ENCODE measurements at regions not wholly inside any gene's neighbourhood (a gene's known extent, or its start where the extent isn't known, plus 50 kb on each side); places are given as distances from the start of the nearest gene placed in this dataset.

DNA sequence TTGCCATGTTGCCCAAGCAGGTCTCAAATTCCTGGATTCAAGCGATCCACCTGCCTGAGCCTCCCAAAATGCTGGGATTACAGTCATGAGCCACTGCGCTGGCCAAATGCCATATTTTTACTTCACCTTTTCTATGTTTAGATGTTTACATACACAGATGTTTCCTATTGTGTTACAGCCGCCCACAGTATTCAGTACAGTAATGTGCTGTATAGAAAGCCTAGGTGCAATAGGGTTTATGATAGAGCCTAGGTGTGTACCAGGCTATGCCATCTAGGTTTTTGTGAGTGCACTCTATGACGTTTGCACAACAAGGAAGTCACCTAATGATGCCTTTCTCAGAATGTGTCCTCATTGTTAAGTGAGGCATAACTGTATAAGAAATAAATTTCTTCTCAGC is 153.4 kb downstream of the CHRM3 start:
- no peak for DNase-seq

DNA sequence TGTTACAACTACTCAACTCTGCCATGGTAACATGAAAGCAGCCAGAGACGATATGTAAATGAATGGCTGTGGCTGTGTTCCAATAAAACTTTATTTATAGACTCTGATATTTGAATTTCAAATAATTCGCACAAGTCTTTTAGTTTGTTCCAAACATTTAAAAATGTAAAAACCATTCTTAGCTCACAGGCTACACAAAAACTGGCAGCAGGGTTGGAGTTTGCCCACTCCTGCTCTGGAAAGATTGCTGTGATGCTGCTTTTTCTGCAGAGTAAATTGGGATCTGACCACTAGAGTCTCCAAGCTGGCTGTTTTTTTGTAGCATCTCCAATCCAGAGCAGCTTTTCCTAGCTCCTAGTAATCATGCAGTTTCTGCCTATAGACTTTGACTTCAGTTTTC is 157.5 kb downstream of the CHRM3 start:
- DNase-seq: no peak

DNA sequence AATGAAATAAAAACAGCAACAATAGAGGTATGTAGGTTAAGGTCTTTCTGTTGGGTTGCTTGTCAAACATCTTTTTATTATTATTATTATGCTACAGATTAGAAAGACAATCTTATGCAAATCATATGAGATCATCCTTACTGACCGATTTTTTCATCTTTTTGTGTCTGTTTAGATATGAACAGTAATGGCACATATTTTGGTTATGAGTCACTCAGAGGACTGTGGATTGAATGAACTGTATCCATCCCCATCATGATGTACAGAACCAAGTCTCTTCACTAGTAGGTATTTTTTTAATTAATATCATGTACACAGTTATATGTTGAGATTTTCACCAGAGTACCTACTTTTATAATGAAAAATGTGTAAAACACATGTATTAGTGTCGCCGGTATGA is 159.1 kb downstream of the CHRM3 start:
- DNase-seq: no peak

DNA sequence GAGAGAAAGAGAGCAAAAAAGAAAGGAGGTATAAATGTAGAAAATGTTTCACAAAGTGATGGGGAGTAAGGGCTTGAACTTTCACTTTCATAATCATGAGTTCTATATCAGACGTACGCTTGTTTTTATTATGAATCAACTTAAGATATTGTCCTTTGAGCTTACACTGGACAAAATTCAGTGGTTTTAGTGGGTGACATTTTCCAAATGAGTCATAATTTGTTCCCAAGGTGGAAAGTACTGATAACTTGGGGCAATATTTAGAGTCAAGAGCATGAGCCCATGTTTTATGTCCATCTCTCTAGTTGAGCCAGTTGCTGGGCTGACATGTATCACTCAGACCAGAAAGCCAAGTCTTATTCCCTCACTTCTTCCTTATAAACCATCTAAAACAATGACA is 161.6 kb downstream of the CHRM3 start:
- no peak for DNase-seq

GRCh38 chr1:239550178-239550577 is 163.8 kb downstream of the CHRM3 start:
- no peak for DNase-seq

DNA sequence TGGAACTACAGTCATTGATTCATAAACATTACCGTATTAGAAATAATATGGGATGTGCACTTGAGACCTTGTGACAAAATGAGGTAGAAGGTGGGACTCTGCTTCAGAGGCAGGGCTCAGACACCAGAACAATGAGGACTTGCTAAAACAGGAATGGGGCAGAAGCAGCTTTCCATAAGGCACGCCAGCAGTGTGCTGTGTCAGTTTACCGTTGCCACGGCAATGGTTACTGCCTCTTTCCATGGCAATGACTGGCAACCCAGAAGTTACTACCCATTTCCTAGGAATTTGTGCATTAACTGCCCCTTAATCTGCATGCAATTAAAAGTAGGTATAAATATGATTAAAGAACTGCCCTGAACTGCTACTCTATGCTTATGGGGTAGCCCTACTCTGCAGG is 169.0 kb downstream of the CHRM3 start:
- no peak for DNase-seq

- no peak for DNase-seq
Observed at GRCh38 chr1:239558559-239558958, 172.2 kb downstream of the CHRM3 start.

DNA sequence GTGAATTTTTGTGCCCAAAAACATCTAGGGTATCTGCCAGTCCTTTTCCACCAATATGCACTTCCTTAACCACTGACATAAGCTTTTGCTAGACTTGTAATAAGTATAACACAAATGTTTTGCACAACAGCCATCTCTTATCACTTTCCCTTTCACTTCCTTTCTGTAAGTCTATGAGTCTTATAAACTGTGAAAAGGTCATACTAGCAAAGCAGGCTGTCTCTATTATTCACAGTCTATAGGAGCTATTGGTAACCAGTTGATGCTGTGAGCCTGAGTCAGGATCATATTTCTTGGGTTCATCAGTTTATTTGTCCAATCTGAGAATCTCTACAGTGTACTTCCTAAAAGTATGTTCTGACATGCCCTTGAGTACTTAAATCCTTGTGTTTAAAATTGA is 172.6 kb downstream of the CHRM3 start:
- DNase-seq: no peak

GRCh38 chr1:239560921-239561320 is 174.6 kb downstream of the CHRM3 start:
- no peak for DNase-seq

- DNase-seq: no peak
Observed at GRCh38 chr1:239562095-239562494, 175.7 kb downstream of the CHRM3 start.

DNA sequence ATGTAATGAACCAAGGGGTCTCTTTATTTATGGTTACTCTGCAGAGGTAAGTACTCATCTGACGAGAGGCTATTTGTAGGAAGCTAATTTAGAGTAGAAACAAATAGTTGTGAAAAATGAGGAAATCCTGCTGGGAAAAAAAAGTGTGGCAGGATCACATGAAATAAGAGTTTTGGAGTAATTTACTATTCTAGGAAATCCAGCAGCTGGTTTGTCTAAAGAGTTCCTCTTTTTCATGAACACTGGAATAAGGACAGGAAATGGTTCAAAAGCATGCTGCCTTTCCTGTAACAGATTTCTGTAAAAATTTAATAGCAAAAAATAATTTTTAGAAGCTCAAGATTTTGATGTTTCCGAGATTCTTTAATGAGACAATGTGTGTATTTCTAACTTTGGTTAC is 177.3 kb downstream of the CHRM3 start:
- DNase-seq: no peak

DNA sequence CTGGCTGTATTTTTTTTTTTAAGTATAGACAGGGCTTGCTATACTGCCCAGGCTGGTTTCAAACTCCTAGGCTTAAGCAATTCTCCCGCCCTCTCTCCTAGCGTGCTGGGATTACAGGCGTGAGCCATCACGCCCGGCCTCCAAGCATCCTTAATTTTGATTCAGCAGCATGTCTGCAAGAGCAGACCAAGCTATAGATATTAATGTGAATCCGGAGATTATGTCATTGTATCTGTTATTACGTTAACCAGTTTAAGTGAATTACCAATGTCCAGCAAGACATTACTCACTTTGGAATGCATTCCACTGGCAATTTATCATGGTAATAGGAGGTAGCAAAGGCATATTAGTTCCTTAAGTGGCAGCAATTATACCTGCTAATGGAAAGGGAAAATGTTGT is 179.7 kb downstream of the CHRM3 start:
- no peak for DNase-seq

- no peak for DNase-seq
Observed at GRCh38 chr1:239570878-239571277, 184.5 kb downstream of the CHRM3 start.

DNA sequence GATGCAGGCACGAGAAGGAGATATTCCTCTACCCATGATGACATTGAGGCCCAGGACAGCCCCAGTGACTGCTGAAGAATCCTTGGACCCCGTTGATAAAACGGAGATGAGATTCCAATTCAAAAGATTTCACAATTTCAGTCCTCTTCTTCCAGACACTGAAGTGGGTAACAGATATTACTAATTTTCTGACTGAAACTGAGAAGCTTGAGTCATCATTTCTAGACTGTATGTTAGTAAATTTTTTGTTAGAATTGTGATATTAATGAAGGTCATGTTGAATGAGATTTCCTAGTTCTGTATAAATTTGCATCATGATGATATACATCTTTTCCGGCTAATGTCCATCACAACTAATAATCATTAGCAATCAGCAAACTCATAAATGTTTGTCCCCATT is 185.8 kb downstream of the CHRM3 start:
- DNase-seq: no peak

GRCh38 chr1:239574112-239574511 is 187.7 kb downstream of the CHRM3 start:
- no peak for DNase-seq

- DNase-seq: no peak
Observed at GRCh38 chr1:239575113-239575512, 188.7 kb downstream of the CHRM3 start.

DNA sequence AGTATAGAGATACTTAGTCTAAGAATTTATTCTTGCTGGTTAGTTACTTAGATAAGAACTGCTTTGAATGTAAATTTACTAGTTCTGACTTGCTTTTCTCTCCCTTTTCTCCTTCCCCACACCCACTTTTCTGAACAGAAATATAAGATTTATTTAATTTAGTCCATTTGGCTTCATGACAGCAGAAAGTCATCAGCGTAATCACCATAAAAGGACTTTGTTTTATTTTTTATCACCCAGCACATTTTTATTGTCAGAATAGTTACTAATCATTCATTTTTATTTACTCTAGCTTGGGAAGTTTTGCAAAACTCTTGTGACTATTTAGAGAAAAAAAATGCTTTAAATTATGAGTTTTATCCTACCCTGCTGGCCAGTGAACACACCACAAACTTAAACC is 197.2 kb downstream of the CHRM3 start:
- DNase-seq: no peak

- DNase-seq: no peak
Observed at GRCh38 chr1:239586128-239586527, 199.8 kb downstream of the CHRM3 start.

DNA sequence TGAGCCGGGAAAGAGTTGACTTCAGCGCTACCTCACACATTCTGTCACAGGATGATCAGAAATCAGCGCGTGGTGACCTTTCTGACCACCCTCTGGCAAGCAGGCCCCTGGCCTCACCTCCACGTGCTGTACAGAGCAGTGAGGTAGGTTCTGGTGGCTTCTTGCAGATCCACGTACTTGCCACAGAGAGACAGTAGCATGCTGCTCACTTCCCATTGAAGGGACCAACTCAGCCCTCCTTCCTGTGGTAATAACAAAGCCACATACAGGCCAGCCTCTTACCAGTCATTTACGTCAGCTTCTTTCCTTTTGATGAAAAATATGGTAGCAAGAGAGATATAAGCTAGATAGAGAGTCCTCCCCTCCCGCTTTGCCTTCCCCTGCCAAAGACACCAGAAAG is 200.7 kb downstream of the CHRM3 start:
- DNase-seq: peak; percentile 5

- DNase-seq: no peak
Observed at GRCh38 chr1:239587574-239588369, 201.4 kb downstream of the CHRM3 start.

DNA sequence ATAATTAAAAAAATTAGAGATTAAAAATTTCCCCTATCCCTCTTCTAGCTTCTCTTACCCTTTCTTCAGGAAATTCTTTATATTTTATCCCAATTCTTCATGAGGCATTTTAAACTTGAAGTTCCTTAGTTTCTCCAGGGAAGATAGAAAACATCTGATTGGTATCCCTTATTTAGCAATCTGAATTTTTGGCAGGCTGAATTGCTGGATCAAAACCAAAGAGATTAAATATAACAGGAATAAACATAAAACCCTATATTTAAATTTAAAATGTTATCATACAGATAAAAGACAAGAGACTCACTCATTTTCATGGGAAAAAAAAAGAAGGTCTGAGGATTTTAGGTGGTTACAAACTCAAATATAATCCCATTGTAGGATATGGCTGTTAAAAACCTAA is 204.2 kb downstream of the CHRM3 start:
- DNase-seq: no peak

GRCh38 chr1:239593527-239593926 is 207.2 kb downstream of the CHRM3 start:
- no peak for DNase-seq

- DNase-seq: no peak
Observed at GRCh38 chr1:239600588-239600987, 214.2 kb downstream of the CHRM3 start.

DNA sequence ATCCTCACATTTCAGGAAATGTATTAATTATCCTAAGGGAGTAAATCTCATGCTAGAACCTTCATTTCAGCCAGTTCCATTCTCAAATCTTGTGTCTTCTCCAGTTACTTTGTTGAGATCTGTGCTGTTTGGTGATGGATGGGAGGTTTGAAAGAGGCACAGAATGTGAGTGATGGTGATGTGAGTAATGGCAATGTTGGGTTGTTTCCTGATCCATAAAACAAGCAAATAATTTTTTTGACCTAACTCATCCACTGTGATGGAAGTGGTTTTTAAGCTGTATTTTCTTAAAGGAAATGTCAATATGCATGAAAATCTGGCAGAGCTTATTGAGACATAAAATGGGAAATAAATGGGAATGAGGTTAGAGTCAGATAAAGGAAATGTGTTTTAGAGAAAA is 214.7 kb downstream of the CHRM3 start:
- DNase-seq: no peak

DNA sequence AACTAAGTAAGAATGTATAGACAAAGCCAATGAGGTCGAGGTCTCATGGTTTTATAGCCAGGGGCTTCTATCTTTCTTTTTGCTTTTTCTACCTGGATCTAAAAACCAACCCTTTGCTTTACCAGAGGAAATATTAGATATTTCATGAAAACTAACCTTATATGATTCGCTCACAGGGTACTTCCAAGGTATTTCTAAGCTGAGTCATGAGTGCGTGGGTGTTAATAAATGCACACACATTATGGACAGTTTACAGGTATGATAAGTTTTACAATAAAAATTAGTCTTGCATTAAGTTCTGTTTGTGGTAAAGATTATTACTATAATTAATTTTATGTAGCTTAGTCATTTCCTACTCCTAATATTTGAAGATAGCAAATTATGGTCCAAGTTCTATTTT is 217.2 kb downstream of the CHRM3 start:
- no peak for DNase-seq

Measured in CD4-positive, alpha-beta T cell treated with Interleukin-17A for 4 hours (primary cell).